ENCODE measurements at regions not wholly inside any gene's neighbourhood (a gene's known extent, or its start where the extent isn't known, plus 50 kb on each side); places are given as distances from the start of the nearest gene placed in this dataset.

DNA sequence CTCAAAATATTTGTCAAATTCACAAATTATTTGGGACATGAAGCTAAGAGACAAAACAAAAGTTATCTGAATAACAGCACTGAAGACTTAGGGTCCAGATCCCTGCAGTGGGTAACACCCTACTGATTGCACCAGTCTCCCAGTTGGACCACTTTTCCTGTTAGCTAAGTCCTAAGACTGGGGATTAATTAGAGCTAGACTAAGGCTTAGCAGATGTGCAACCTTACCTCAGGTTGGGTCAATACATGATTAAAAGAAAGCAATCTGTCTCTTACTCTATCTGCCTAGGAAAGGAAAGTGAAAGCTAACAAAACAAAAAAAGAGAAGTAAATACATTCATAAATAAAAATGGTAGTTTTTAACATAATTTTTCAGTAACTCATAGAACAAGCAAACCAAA is 737.2 kb upstream of the CHRM3 start:
- TF ChIP-seq CTCF (conservative IDR thresholded peaks at IDR 0.05; ENCODE audit: low read length), result no peak
- no peak for TF ChIP-seq EZH2phosphoT487 (IDR thresholded peaks at IDR 0.05; ENCODE audit: borderline replicate concordance, low read depth, low read length)

Measured in OCI-LY7 (cell line).